Gastroesophageal sphincter (tissue), 3 donors: ENCODE measurements at regions not wholly inside any gene's neighbourhood (a gene's known extent, or its start where the extent isn't known, plus 50 kb on each side); places are given as distances from the start of the nearest gene placed in this dataset.

ENCODE experiments used
- EP300 ChIP-seq: sonication (generic); formaldehyde crosslinking; IDR thresholded peaks from one replicate; pipeline ENCODE4 v1.6.1; 2017; ENCODE audit warnings: antibody characterized with exemption, mild to moderate bottlenecking
- POLR2A ChIP-seq, 2 donors: fragments of 450-650 bp; IDR thresholded peaks; one replicate each; pipeline ENCODE4 v1.6.1; 2017; ENCODE audit warnings: antibody characterized with exemption in 2 of 2, mild to moderate bottlenecking in 2 of 2, moderate library complexity in 1 of 2
- POLR2AphosphoS5 ChIP-seq: sonication (generic); formaldehyde crosslinking; IDR thresholded peaks from one replicate; pipeline ENCODE4 v1.6.1; 2017; ENCODE audit warnings: antibody characterized with exemption
- TF ChIP-seq, protein P1 (sequence below), 4 experiments: fragments of 200-600 bp in 2 of 4; fragments of 450-650 bp in 2 of 4; sonication (generic) in 1 of 4; IDR thresholded peaks; one replicate each; pipeline ENCODE4 v1.5.1; 2017 to 2019; ENCODE audit warnings: antibody characterized with exemption in 4 of 4, mild to moderate bottlenecking in 2 of 4, moderate library complexity in 2 of 4

DNA sequence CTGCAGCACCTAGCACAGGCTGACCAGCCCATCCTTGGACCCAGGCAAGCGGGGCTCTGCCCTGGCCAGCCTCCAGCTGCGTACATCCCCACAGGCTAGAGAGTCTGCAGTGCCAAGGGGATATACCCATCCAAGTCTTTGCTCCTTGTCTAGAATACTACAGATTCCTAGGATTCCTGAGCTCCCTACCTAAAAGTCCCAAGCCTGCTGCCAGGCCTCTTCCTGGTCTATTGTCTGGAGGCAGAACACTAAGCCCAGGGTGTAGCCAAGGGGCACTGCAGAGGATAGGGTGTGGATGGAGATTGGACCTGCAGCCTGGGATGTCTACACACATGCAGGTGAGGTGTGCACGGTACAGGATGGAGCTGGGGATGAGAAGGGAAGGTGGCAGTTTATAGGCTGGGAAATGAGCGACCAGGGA lies 90.0 kb upstream of the SIRPA start:
- TF ChIP-seq, protein P1, sequence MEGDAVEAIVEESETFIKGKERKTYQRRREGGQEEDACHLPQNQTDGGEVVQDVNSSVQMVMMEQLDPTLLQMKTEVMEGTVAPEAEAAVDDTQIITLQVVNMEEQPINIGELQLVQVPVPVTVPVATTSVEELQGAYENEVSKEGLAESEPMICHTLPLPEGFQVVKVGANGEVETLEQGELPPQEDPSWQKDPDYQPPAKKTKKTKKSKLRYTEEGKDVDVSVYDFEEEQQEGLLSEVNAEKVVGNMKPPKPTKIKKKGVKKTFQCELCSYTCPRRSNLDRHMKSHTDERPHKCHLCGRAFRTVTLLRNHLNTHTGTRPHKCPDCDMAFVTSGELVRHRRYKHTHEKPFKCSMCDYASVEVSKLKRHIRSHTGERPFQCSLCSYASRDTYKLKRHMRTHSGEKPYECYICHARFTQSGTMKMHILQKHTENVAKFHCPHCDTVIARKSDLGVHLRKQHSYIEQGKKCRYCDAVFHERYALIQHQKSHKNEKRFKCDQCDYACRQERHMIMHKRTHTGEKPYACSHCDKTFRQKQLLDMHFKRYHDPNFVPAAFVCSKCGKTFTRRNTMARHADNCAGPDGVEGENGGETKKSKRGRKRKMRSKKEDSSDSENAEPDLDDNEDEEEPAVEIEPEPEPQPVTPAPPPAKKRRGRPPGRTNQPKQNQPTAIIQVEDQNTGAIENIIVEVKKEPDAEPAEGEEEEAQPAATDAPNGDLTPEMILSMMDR (IDR thresholded peaks at IDR 0.05): no peak
- TF ChIP-seq POLR2AphosphoS5 (no peak), POLR2A (IDR thresholded peaks at IDR 0.05) (no peak), EP300 (no peak)
